Neural progenitor cell (in vitro differentiated cells): ENCODE measurements at regions not wholly inside any gene's neighbourhood (a gene's known extent, or its start where the extent isn't known, plus 50 kb on each side); places are given as distances from the start of the nearest gene placed in this dataset.

Experiments used
- CTCF ChIP-seq: fragments of 200-600 bp; sonication (generic); IDR thresholded peaks from 2 replicates; pipeline ENCODE4 v1.5.1; 2017; ENCODE audit warnings: antibody characterized with exemption, mild to moderate bottlenecking
- EZH2phosphoT487 ChIP-seq: fragments of 200-600 bp; sonication (generic); IDR thresholded peaks from 2 replicates; pipeline ENCODE4 v1.6.1; 2017; ENCODE audit warnings: antibody characterized with exemption

GRCh38 chr3:152768478-152768877 is 66.5 kb upstream of the P2RY1 start:
- TF ChIP-seq CTCF, result no peak
- TF ChIP-seq EZH2phosphoT487, result no peak
